NCI-H748 (cell line): ENCODE measurements at regions not wholly inside any gene's neighbourhood (a gene's known extent, or its start where the extent isn't known, plus 50 kb on each side); places are given as distances from the start of the nearest gene placed in this dataset.
"Not testable (repeated sequence)": the region's sequence is repeated elsewhere in the genome, so short reads cannot be mapped to it uniquely, and the experiment has no call there.

ENCODE experiments used
- DNase-seq: peaks from one replicate; lab custom pipeline; 2025; ENCODE audit not compliant: unreplicated experiment; lab: John Stamatoyannopoulos, UW

DNA sequence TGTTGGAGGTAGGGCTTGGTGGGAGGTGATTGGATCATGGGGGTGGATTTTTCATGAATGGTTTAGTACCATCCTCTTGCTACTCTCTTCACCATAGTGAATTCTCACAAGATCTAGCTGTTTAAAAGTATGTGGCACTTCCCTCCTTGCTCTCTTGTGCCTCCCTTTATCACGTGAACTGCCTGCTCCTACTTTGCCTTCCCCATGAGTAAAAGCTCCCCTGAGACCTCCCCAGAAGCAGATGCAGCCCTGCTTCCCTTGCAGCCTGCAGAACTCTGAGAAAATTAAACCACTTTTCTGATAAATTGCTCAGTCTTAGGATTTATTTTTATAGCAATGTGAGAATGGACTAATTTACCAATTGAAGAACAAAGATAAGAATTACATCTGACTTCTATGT, 223.1 kb downstream of the RNF144A start:
- DNase-seq, result no peak

DNA sequence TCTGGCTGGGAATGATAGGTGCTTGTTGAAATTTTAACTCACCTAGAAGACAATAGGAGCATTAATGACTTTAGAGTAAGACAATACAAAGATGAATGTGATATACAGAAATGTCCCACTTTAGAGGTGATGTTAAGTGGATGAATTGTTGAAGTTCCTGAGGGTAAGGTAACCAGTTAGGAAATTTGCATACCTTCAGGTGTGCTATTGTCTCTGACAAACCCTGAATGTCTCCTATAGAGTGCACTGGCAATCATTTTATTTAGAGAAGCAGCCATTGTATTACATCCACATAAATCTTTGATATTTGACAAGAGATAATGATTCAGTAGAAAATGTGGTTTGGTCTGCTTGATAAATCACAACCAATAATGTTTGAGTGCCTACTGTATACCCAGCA, 228.5 kb downstream of the RNF144A start:
- no peak for DNase-seq

DNA sequence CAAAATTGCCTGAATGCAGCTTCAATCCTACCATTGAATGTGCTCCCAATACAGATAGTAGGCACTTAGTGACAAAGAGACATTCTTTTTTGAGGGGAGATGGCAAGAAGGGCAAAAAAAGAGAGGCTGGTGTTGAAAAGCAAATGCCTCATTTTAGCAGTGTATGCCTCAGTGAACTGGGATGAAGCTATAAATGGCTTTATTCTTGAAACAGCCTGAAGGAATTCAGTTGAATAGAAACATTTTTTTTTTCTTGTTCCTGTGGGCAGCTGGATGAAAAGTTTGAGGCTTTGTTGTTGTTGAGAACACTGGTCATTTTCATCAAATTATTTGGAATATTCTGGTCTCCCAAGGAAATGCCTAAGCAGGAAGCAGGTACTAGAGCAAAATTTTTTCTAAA, 228.9 kb downstream of the RNF144A start:
- no peak for DNase-seq

DNA sequence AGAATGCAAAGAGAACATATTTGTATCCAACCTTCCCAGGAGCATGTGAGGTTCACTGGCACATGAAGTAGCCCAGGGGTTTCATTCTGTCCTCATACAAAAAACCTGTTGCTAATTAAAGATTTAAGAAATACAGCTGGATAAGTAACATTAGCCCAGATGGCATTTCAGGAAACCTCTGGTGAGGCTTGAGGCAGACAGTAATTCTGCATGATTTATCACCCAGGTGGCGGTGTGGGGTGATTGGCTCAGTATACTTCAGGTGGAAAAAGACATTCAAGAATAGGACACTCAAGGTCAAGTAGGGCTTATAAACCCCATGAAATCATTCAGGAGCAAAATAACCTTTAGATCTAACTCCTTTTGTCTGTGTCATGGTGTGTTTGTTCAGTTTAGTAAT, 237.4 kb downstream of the RNF144A start:
- DNase-seq, result peak; percentile 11

DNA sequence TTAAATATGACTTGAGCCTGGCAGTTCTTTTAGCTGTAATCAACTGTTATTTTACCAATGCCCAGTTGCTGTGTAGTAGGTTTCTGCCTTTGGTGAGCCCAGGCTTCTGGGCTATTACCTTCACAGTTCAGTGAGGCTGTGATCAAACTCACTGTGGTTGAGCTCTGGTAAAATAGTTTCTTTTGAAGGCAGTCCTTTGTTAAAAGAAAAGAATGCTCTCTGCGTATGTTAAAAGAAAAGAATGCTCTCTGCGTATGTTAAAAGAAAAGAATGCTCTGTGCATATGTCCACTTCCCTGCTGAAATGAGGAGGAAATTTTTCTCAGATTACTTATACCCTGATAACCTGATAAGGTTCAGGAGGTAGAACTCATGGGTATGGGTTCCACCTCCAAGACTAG, 244.3 kb downstream of the RNF144A start:
- no peak for DNase-seq

DNA sequence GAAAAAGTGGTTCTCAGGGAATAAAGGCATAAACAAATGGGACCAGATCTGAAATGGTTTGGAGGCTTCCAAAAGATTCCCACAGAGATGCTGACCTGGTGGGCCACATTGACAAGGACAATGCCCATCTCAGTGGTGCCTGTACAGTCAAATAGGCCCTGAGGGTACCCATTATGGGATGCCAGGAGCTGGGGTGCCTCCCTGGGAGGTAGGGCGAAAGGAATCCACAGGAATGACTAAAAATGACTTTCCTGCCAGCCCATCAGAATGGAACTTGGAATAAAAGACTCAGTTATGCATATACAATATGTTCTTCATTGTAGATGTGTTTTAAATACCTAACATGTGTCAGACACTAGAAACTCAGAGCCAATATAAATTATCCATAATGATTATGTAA, 248.5 kb downstream of the RNF144A start:
- no peak for DNase-seq

DNA sequence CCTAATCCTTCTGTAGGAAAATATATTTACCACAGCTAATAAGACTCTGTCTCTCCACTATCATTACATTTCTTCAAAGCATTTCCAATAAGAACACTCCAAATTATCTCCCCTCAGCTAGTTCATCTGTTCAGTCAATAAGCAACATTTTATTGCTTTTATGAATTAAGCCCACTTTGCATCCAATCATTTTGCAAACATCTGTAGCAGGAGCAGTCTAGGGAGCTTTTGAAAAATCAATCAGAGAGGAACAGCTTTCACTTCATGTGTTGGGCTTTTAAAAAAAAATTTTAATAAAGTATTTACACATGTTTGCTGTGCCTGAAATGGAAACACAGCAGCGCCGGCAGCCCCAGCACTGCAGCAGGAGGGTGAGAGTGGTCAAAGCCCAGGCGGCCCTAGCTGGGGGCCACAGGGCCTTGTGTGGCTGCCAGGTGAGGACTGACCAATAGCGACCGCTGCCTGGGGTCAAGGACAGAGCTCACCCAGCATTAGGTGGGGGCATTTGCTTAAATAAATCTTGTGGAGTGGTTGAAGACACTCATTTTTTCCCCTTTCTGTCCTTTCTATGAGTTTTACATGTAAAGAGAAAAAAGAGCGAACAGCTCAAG, 250.7 kb downstream of the RNF144A start:
- DNase-seq, result no peak

DNA sequence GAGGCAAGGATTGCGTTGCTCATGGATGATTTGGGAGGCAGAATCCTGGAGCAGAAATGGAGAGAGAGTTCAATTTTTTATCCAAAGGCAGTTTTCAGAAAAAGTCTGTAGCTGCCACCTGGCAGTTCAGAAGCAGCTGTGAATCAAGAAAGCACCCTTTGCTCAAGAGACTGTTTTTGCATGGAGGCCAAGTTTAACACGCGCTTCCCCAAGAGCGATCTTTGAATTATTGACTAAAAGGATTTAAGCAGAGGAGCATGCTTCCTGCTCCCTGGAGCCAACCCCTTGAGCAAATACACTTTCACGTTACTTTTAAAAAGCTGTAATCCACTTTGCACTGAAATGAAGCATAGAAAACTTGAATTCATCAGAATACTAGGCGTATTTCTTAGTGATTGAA, 252.4 kb downstream of the RNF144A start:
- DNase-seq, result no peak

DNA sequence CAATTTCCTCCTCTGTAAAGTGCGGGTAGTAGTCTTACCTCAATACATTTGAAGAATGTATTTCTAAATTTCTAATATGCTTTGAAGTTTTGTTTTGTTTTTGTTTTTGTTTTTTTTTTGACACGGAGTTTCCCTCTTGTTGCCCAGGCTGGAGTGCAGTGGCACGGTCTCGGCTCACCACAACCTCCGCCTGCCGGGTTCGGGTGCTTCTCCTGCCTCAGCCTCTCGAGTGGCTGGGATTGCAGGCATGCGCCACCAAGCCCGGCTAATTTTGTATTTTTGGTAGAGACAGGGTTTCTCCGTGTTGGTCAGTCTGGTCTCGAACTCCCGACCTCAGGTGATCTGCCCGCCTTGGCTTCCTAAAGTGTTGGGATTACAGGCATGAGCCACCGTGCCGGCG, 261.8 kb downstream of the RNF144A start:
- DNase-seq, result not testable (repeated sequence)

DNA sequence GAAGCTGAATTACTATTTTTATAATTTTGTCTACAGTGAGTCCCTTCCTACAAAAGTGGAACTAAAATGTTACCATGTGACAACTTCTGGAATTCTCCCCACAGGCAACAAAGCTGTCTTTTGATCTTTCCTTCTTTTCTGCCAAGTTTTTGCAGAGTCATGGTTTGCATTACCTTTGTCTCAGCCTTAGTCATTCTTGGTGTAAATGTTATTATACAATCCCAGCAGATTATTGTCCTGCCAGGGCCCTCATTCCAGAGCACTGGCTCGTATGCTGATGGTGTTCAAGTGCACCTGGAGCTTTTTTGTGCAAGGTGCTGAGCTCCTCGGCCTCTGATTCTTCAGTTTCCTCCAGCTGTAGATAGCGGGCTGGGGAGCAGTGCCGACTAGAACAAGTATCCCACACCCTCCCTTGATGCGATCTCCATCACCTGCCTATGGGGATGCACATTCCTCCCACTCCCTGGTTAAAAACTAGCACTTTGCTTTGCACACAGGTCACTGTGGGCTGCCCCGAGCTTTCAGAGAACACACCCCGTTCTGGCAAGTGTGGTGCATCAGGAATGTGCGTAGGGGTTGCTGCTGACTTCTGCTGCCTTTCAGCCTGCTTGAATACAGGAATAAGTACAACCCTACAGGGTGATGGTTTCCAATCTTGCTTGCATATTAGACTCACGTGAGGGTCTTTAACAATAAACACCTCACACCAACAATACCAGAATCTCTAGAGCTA, 263.6 kb downstream of the RNF144A start:
- DNase-seq, result no peak

DNA sequence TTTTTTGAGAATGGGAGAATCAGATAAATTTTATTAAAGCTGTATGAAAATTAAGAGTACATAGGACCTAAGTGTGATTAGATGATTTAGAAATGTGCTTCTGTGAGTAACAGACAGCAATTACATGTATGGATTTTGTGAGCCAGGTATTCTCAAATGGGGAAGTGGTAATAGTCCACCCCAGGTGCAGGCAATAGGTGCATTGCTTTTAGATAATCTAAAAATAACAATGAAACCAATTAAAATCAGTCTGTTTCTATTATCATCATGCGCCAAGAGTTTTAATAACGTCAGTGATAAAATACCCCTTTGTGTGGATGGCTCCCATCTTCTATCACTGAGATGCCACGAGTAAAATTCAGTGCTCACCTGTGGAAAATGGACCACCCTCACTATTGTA, 265.3 kb downstream of the RNF144A start:
- no peak for DNase-seq

DNA sequence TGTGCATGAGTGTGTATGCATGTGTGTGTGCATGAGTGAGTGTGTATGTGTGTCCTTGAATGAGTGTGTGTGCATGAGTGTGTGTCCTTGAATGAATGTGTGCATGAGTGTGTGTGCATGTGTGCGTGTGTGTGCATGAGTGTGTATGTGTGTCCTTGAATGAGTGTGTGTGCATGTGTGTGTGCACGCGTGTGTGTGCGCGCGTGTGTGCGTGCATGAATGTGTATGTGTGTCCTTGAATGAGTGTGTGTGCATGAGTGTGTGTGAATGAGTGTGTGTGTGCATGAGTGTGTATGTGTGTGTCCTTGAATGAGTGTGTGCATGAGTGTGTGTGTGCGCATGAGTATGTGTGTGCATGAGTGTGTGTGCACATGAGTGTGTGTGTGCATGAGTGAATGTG, 271.9 kb downstream of the RNF144A start:
- no peak for DNase-seq

DNA sequence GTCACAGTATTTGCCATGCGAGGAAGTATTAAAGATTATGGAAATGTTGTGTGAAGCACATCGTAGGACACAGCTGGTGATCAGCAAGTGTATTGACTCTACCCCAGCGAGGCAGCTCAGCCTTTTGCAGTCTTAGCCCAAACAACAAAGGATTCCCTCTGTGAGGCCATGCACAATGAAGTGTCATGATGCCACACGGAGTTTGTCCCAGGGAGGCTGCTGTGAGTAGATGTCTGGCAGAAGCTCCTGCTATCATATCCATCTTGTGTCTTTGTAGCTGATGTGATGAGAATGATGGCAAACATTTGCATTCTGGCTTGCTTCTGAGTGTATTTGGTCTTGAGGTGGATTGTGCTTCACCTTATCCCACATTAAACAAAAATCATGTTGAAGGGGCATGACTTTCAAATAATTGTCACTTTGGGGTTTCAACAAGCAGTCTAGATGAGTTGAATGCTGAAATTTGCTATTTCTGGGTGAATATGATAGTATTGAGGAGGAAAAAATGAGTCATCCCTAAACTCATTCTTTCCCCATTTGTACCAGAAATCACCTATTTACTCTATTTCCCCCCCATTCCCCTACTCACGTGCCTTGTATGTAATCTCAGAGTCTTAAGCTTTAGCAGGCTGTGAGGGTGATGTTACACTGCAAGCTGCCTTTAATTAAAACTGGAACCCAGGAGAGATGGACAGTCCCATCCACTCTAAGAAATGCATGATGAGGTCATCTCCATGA, 273.5 kb downstream of the RNF144A start:
- DNase-seq, result peak; percentile 28

DNA sequence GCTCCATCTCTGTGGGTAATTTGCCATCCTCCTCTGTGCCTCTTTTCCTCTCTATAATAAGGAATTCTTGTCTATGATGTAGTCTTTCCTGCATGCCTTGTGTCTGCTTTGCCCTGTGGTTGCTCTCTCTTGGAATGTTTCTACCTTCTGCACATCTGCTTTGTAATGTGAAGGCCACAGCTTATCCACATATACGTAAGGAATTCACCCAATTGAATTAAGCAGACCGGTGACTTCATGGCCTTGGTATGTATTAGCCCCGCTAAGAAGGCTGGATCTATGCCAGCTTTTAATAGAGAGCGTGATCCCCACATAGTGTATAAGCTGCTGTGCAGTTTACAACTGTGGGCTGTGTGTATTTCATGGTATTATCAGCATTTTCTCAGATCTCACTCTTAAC, 274.7 kb downstream of the RNF144A start:
- peak; percentile 41 for DNase-seq

DNA sequence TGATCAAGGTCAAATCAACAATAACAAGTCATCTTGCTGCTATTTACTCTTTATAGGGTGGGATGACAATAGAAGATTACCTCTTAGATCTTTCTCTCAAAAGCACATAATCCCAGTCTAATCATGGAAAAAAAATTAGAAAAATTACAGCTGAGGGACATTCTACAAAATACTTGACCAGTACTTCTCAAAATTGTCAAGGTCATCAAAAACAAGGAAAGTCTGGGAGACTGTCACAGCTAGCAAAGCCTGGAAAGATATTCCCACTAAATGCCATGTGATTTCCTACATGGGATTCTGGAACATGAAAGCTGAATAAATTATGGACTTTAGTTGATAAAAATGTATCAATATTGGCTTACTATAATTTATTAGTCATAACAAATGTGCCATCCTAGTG, 276.2 kb downstream of the RNF144A start:
- DNase-seq, result no peak

DNA sequence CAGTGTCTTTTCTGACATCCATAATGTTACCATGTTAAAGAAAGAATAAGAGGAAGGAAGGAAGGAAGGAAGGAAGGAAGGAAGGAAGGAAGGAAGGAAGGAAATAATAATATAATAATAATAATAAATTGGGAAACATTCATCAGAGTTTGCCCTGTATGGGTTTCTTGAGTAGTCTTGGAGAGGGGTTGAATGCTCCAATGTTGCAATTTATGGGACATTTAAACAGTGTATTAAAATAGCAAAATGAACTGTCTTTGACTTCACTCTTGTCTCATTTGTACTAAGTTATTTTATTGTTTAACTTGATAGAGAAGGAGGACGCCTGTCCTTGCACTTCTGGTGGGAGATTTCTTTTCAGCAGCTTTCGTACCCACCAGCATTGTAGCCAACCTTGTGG, 277.7 kb downstream of the RNF144A start:
- DNase-seq, result no peak

DNA sequence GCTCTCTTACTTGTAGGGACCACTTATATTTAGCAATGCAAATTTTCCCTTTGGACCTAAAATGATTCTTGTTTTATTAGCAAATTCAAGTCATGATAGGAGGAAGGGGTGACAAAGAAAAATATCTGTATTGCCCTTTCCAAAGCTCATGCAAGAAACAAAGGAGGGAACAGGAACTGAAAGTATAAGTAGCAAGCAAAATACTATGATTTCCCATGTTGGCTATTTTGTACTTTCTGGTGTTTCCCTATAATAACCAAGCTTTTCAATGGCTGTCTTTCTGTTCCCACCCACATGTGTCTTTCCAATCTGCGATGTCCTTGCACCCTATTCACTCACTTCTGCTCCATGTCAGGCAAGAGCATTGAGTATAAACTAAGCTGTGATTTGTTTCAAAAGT, 279.7 kb downstream of the RNF144A start:
- no peak for DNase-seq

DNA sequence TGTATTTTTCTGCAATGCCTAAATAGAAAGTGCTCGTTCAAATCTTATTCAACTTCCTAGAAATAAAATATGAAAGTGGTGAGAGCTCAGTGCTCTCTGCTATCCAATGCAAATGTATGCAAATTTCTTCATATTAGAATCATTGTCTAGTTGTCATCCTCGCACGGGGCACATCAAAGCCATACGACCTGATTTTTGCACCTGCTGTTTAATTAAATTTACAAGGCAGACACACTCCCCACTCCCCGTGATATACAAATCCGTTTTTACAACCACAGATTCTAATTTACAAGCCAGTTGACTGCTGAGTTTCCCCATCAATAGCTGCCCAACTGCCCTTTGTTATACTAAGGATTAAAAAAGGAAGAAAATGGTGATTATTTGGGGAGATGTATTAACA, 284.6 kb downstream of the RNF144A start:
- peak; percentile 59 for DNase-seq

DNA sequence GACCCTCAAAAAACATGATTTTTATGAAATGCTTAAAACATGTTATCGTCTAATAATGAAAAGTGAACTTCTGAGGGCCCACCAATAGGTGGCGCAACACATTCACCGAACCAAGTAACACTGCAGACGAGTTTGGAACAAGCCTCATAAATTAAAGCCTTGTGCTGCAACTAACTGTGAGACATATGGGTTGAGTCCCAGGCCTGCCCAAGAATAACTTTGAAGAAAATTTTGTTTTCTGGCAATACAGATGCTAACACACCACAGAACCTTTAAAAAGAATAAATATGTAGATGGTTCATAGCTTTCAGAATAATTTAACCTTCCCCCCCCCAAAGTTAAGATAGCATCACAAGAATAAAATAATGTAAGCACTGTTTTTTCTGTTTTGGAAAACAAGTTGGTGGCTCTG, 285.9 kb downstream of the RNF144A start:
- peak; percentile 87 for DNase-seq

DNA sequence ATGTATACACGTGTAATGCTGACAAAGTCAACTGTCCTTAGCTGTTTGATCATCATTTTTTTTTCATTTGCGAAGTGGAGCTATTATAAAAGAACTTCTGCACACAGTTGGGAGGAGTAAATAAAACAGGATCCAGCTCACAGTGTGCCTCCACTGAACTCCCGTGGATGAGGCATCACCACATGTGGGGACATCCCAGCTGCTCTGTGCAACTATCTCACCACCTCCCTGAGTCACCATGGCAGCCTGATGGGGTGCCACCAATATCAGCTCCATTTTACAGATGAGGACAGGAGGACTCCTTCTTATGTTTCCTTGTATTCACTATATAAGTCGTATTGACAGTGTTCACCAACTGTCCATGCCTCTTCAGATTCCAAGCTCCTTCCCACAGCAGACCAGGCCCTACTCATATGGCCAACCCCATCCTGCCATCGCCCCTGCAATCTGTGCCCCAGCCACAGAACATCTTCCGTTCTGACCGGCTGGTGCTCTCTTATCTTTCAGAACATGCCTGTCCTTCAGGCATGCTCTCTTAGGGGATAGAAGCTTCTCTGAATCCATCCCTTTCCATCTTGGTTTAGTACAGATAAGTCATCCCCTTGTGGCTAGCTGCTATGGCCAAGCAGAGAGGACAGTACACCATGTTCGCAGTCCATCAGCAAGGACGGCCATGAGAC, 288.1 kb downstream of the RNF144A start:
- DNase-seq, result peak; percentile 45

DNA sequence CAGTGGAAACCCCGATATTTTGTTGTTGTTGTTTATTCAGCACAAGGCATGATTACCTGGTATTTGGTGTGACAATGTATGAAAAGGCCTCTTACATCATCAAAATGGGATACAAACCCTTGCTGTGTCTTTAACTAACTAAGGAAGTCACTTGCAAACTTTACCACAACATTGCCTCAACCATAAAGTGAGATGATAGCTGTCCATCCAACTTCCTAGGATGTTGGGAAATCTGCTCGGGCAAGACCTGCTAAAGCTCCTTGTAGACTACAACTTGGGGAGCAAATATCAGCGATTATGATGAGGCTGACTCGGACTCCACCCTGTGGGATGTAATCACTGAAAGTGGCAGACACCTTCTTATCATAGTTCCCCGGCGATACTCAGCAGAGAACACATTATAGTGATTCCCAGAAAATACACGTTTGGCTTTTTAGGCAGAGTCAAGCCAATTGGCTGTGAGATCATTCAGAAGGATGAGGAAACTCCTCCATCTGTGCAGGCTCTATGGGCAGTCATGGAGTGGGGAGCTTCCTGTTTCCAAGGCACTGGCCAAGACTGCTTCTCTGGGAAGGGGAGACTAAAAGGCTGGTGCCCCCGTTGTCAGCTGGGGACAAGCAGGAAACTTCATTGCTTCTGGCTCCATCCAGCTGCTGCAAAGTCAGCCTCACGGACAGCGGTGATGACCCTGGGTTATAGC, 289.0 kb downstream of the RNF144A start:
- no peak for DNase-seq
